ACHN (cell line): ENCODE measurements at regions not wholly inside any gene's neighbourhood (a gene's known extent, or its start where the extent isn't known, plus 50 kb on each side); places are given as distances from the start of the nearest gene placed in this dataset.
"Not testable (repeated sequence)": the region's sequence is repeated elsewhere in the genome, so short reads cannot be mapped to it uniquely, and the experiment has no call there.

Experiments used
- DNase-seq: peaks from one replicate; pipeline ENCODE4 v3.0.0-alpha.2; 2015
- in situ Hi-C: cut with HindIII; loops from 2 replicates; pipeline ENCODE4 v1.10.0; 2017; ENCODE audit warnings: low sequenced_read_pairs, low pct_ligation_motif_present, low pct_unique_long_range_greater_than_20kb

- no peak for DNase-seq
- in situ Hi-C loops: no loop called here
These were observed 168.3 kb downstream of the ATOH1 start for GRCh38 chr4:93996895-93997294.

GRCh38 chr4:94000559-94000958 is 172.0 kb downstream of the ATOH1 start:
- in situ Hi-C loops: no loop called here
- DNase-seq: no peak

- DNase-seq: no peak
- in situ Hi-C loops: no loop called here
These were observed 178.4 kb downstream of the ATOH1 start for GRCh38 chr4:94006932-94007331.

- DNase-seq: no peak
- in situ Hi-C loops: no loop called here
These were observed 182.6 kb downstream of the ATOH1 start for GRCh38 chr4:94011190-94011589.

GRCh38 chr4:94014484-94015136 is 186.1 kb downstream of the ATOH1 start:
- in situ Hi-C loops: no loop called here
- no peak for DNase-seq

GRCh38 chr4:94015956-94016355 is 187.4 kb downstream of the ATOH1 start:
- in situ Hi-C loops: no loop called here
- DNase-seq: no peak

- in situ Hi-C loops: no loop called here
These were observed 174.9 kb upstream of the SMARCAD1 start for GRCh38 chr4:94032754-94033153.

GRCh38 chr4:94036964-94037363 is 170.7 kb upstream of the SMARCAD1 start:
- in situ Hi-C loops: no loop called here

More at GRCh38 chr4:94032754-94033153, 174.9 kb upstream of the SMARCAD1 start:
- DNase-seq: no peak

GRCh38 chr4:94038195-94038594 is 169.5 kb upstream of the SMARCAD1 start:
- in situ Hi-C loops: no loop called here
- DNase-seq: no peak

More at GRCh38 chr4:94036964-94037363, 170.7 kb upstream of the SMARCAD1 start:
- DNase-seq: no peak

- no peak for DNase-seq
- in situ Hi-C loops: no loop called here
These were observed 168.4 kb upstream of the SMARCAD1 start for GRCh38 chr4:94039226-94039625.

- in situ Hi-C loops, DNase-seq: not testable (repeated sequence)
These were observed 163.2 kb upstream of the SMARCAD1 start for GRCh38 chr4:94044471-94044870.

GRCh38 chr4:94063084-94063483 is 144.6 kb upstream of the SMARCAD1 start:
- in situ Hi-C loops: no loop called here
- no peak for DNase-seq

GRCh38 chr4:94068753-94069719 is 138.6 kb upstream of the SMARCAD1 start:
- no peak for DNase-seq
- in situ Hi-C loops: no loop called here

- in situ Hi-C loops: no loop called here
- no peak for DNase-seq
These were observed 131.2 kb upstream of the SMARCAD1 start for GRCh38 chr4:94076498-94076897.

- in situ Hi-C loops: no loop called here
- DNase-seq: no peak
These were observed 123.5 kb upstream of the SMARCAD1 start for GRCh38 chr4:94084155-94084554.

GRCh38 chr4:94099141-94099540 is 108.5 kb upstream of the SMARCAD1 start:
- in situ Hi-C loops, DNase-seq: not testable (repeated sequence)

GRCh38 chr4:94112644-94113043 is 95.0 kb upstream of the SMARCAD1 start:
- no peak for DNase-seq
- in situ Hi-C loops: no loop called here

- no peak for DNase-seq
- in situ Hi-C loops: no loop called here
These were observed 92.0 kb upstream of the SMARCAD1 start for GRCh38 chr4:94115687-94116086.

- in situ Hi-C loops: no loop called here
- DNase-seq: no peak
These were observed 90.8 kb upstream of the SMARCAD1 start for GRCh38 chr4:94116842-94117241.

- peak; percentile 5 for DNase-seq
- in situ Hi-C loops: no loop called here
These were observed 81.0 kb upstream of the SMARCAD1 start for GRCh38 chr4:94126669-94127068.
